HUDEP-2 (cell line): ENCODE measurements at regions not wholly inside any gene's neighbourhood (a gene's known extent, or its start where the extent isn't known, plus 50 kb on each side); places are given as distances from the start of the nearest gene placed in this dataset.

Experiments
- DNase-seq, 76 experiments: peaks; one replicate each; lab custom pipeline; 2025; ENCODE audit not compliant: unreplicated experiment in 76 of 76; lab: John Stamatoyannopoulos, UW

- DNase-seq, result no peak
These were observed 176.8 kb downstream of the LMO4 start for GRCh38 chr1:87505391-87505983.

GRCh38 chr1:87506147-87506546 lies 177.5 kb downstream of the LMO4 start:
- no peak for DNase-seq

GRCh38 chr1:87508247-87508787 lies 179.6 kb downstream of the LMO4 start:
- no peak for DNase-seq

- DNase-seq, result no peak
These were observed 181.9 kb downstream of the LMO4 start for GRCh38 chr1:87510540-87510939.

GRCh38 chr1:87511449-87511848 lies 182.8 kb downstream of the LMO4 start:
- DNase-seq, result no peak

GRCh38 chr1:87512431-87512830 lies 183.8 kb downstream of the LMO4 start:
- no peak for DNase-seq

GRCh38 chr1:87513255-87513654 lies 184.6 kb downstream of the LMO4 start:
- no peak for DNase-seq

- DNase-seq, result no peak
These were observed 185.4 kb downstream of the LMO4 start for GRCh38 chr1:87513966-87514660.

- no peak for DNase-seq
These were observed 187.1 kb downstream of the LMO4 start for GRCh38 chr1:87515781-87516180.

- DNase-seq, result no peak
These were observed 190.1 kb downstream of the LMO4 start for GRCh38 chr1:87518794-87519193.

- DNase-seq, result no peak
These were observed 192.8 kb downstream of the LMO4 start for GRCh38 chr1:87521452-87521851.

- no peak for DNase-seq
These were observed 194.8 kb downstream of the LMO4 start for GRCh38 chr1:87523466-87523865.

- no peak for DNase-seq
These were observed 195.5 kb downstream of the LMO4 start for GRCh38 chr1:87524021-87524754.

- no peak for DNase-seq
These were observed 200.3 kb downstream of the LMO4 start for GRCh38 chr1:87528754-87529517.

- no peak for DNase-seq
These were observed 201.5 kb downstream of the LMO4 start for GRCh38 chr1:87530042-87530807.

GRCh38 chr1:87535551-87535950 lies 206.9 kb downstream of the LMO4 start:
- no peak for DNase-seq

GRCh38 chr1:87539147-87539546 lies 210.5 kb downstream of the LMO4 start:
- DNase-seq, result no peak

GRCh38 chr1:87542697-87543096 lies 214.0 kb downstream of the LMO4 start:
- DNase-seq, result no peak

GRCh38 chr1:87549738-87550137 lies 221.1 kb downstream of the LMO4 start:
- DNase-seq, result no peak

- DNase-seq, result no peak
These were observed 224.8 kb downstream of the LMO4 start for GRCh38 chr1:87553511-87553910.
